ENCODE measurements at regions not wholly inside any gene's neighbourhood (a gene's known extent, or its start where the extent isn't known, plus 50 kb on each side); places are given as distances from the start of the nearest gene placed in this dataset.

DNA sequence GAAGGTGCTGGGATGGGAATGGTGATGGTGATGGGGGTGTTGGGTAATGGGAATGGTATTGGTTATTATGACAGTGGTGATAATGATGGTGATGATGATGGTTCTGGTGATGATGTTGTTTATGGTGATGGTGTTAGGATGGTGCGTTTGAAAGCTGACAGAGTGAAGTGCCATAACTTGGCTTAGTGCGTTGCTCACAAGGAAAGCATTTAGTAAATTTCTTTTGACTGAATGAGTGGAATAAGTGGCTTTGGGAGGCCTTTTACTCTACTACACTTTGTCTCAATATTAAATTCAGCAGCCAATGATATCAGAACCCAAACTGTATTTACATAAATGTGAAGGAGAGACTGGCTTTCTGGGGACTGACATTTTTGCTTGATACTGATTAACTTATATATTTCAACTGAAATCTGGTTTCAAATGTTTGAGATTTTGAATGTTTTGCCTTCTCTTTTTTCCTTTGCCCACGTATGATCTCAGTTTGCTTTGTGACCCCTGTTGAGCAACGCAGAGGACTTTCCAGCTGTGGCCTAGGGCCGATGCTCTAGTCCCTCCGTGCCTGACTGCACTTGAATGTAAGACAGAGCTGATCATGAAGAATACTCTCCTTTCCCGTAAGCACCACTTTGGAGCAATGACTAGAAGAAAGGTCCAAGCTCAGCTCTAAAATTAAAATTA, 128.5 kb upstream of the SH3BP4 start:
- Histone ChIP-seq H3K9me3 (ENCODE audit: control insufficient read depth in 2 of 2, low read length in 2 of 2) (no peaks in the 10 kb centered on the region), H3K27ac (ENCODE audit: low read depth in 2 of 2, low read length in 2 of 2) (peak overlapping the region in 1 of 2 donors; percentile 34), H3K4me1 (ENCODE audit: control insufficient read depth in 2 of 2, insufficient read depth in 2 of 2, low read length in 2 of 2) (no peaks in the 10 kb centered on the region), H3K4me3 (ENCODE audit: low read length in 2 of 2) (no peak overlapping the region), H3K36me3 (ENCODE audit: control insufficient read depth in 2 of 2, insufficient read depth in 2 of 2, low read length in 2 of 2) (no peaks in the 10 kb centered on the region), H3K9ac (ENCODE audit: low read depth in 1 of 2, low read length in 2 of 2) (no peak overlapping the region), H3K27me3 (ENCODE audit: control insufficient read depth in 2 of 2, insufficient read depth in 2 of 2, low read length in 2 of 2) (no peaks in the 10 kb centered on the region)

DNA sequence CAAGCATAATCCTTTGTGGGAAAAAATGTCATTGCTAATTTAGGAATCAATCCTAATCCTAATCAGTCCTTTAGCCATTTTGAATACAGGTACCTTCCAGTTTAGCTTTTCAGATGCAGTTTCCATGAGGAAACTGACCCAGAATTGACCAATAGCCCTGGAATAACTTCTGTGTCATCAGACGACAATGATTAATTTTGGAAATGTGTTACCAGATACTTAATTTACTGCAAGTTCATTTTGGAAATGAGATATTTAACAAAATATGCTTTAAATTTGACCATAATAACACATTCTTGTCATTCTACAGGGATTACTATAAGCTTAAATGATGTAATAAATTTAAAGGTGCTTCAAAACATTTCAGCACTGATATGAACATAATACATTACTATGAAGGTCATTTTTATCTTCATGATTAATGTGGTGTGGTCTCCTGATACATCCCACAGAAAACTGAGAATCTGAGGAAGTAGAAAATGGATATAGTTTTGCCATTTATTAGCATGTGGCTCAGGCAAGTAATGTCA, 129.8 kb upstream of the SH3BP4 start:
- Histone ChIP-seq H3K4me3 (ENCODE audit: low read length in 2 of 2) (no peak overlapping the region), H3K27ac (ENCODE audit: low read depth in 2 of 2, low read length in 2 of 2) (no peak overlapping the region), H3K4me1 (ENCODE audit: control insufficient read depth in 2 of 2, insufficient read depth in 2 of 2, low read length in 2 of 2) (no peaks in the 10 kb centered on the region), H3K27me3 (ENCODE audit: control insufficient read depth in 2 of 2, insufficient read depth in 2 of 2, low read length in 2 of 2) (no peaks in the 10 kb centered on the region), H3K36me3 (ENCODE audit: control insufficient read depth in 2 of 2, insufficient read depth in 2 of 2, low read length in 2 of 2) (no peaks in the 10 kb centered on the region), H3K9me3 (ENCODE audit: control insufficient read depth in 2 of 2, low read length in 2 of 2) (no peaks in the 10 kb centered on the region), H3K9ac (ENCODE audit: low read depth in 1 of 2, low read length in 2 of 2) (no peak overlapping the region)

DNA sequence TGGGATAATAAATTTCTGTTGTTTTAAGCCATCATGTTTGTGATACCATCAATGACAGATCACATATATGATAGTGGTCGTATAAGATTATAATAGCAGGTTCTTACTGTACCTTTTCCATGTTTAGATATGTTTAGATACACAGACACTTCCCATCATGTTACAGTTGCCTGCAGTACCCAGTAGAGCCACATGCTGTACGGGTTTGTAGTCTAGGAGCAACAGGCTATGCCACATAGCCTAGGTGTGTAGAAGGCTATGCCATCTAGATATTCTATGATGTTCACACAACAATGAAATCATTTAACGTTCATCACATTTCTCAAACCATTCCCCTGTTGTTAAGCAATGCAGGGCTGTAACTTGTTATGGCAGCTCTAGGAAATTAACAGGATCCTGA, 132.9 kb upstream of the SH3BP4 start:
- Histone ChIP-seq H3K4me3 (ENCODE audit: low read length in 2 of 2) (no peak overlapping the region), H3K9me3 (ENCODE audit: control insufficient read depth in 2 of 2, low read length in 2 of 2) (no peaks in the 10 kb centered on the region), H3K27ac (ENCODE audit: low read depth in 2 of 2, low read length in 2 of 2) (no peak overlapping the region), H3K9ac (ENCODE audit: low read depth in 1 of 2, low read length in 2 of 2) (no peak overlapping the region), H3K27me3 (ENCODE audit: control insufficient read depth in 2 of 2, insufficient read depth in 2 of 2, low read length in 2 of 2) (no peaks in the 10 kb centered on the region), H3K36me3 (ENCODE audit: control insufficient read depth in 2 of 2, insufficient read depth in 2 of 2, low read length in 2 of 2) (no peaks in the 10 kb centered on the region), H3K4me1 (ENCODE audit: control insufficient read depth in 2 of 2, insufficient read depth in 2 of 2, low read length in 2 of 2) (no peaks in the 10 kb centered on the region)

DNA sequence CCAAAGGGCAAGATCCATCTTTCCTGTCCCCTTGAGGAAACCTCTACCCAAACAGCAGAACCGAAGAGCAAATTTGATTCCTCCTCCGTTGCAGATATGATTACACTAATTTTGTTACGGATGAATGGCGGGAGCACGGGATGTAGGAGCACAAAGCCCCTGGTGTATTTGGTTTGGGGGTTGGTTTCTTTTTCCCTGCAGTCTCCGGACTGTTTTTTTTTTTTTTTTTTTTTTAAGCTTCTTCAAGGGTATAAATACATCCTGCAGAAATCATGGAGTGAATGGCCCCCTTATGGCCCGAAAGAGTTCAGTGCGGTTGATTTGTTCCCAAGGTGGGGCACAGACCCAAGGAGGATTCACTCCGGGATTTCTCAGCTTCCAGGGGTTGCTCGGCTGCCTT, 135.3 kb upstream of the SH3BP4 start:
- no peak overlapping the region for H3K9ac ChIP-seq (ENCODE audit: low read depth in 1 of 2, low read length in 2 of 2)
- no peaks in the 10 kb centered on the region for H3K27me3 ChIP-seq (ENCODE audit: control insufficient read depth in 2 of 2, insufficient read depth in 2 of 2, low read length in 2 of 2)
- H3K27ac ChIP-seq (ENCODE audit: low read depth in 2 of 2, low read length in 2 of 2), result no peak overlapping the region
- H3K36me3 ChIP-seq (ENCODE audit: control insufficient read depth in 2 of 2, insufficient read depth in 2 of 2, low read length in 2 of 2), result no peaks in the 10 kb centered on the region
- H3K4me1 ChIP-seq (ENCODE audit: control insufficient read depth in 2 of 2, insufficient read depth in 2 of 2, low read length in 2 of 2), result no peaks in the 10 kb centered on the region
- H3K9me3 ChIP-seq (ENCODE audit: control insufficient read depth in 2 of 2, low read length in 2 of 2), result no peaks in the 10 kb centered on the region
- no peak overlapping the region for H3K4me3 ChIP-seq (ENCODE audit: low read length in 2 of 2)

DNA sequence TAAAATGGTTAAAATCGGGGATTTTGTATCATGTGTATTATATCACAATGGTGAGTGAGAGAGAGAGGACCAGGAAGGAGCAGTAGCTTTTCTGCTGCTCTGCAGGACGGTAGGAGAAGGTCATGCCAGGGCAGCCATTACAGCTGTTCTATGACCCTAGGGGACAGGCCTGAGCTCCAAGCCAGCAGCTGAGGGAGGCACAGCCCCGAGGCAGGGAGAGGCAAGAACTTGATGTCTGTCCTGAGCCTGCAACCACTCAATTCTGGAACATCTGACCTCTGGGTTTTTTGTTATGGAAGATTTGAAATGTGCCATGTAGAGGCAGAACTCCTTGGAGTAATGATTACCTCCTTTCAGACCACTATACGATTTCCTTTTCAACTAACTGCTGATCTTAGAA, 135.8 kb upstream of the SH3BP4 start:
- Histone ChIP-seq H3K27me3 (ENCODE audit: control insufficient read depth in 2 of 2, insufficient read depth in 2 of 2, low read length in 2 of 2) (no peaks in the 10 kb centered on the region), H3K4me1 (ENCODE audit: control insufficient read depth in 2 of 2, insufficient read depth in 2 of 2, low read length in 2 of 2) (no peaks in the 10 kb centered on the region), H3K27ac (ENCODE audit: low read depth in 2 of 2, low read length in 2 of 2) (no peak overlapping the region), H3K9me3 (ENCODE audit: control insufficient read depth in 2 of 2, low read length in 2 of 2) (no peaks in the 10 kb centered on the region), H3K4me3 (ENCODE audit: low read length in 2 of 2) (no peak overlapping the region), H3K9ac (ENCODE audit: low read depth in 1 of 2, low read length in 2 of 2) (no peak overlapping the region), H3K36me3 (ENCODE audit: control insufficient read depth in 2 of 2, insufficient read depth in 2 of 2, low read length in 2 of 2) (no peaks in the 10 kb centered on the region)

DNA sequence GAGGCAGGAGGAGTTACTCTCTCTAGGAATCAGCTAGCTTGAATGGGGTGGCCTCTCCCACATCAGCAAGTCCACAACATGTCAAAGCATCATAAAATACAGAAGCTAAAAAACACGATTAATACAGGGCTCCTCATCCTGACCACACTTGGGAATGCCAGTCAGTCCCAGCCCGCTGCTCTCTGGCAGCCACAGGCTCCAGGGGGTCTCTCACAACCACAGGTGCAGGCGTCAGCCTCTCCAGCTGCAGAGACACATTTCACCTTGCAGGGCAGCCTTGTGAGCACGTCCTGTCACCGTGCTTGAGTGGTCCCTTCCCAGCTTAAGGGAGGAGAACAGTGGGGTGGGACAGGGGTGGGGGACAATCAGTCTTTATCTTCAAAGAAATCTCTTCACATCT, 137.4 kb upstream of the SH3BP4 start:
- H3K27ac ChIP-seq (ENCODE audit: low read depth in 2 of 2, low read length in 2 of 2), result no peak overlapping the region
- no peak overlapping the region for H3K9ac ChIP-seq (ENCODE audit: low read depth in 1 of 2, low read length in 2 of 2)
- no peaks in the 10 kb centered on the region for H3K36me3 ChIP-seq (ENCODE audit: control insufficient read depth in 2 of 2, insufficient read depth in 2 of 2, low read length in 2 of 2)
- H3K9me3 ChIP-seq (ENCODE audit: control insufficient read depth in 2 of 2, low read length in 2 of 2), result no peaks in the 10 kb centered on the region
- no peaks in the 10 kb centered on the region for H3K27me3 ChIP-seq (ENCODE audit: control insufficient read depth in 2 of 2, insufficient read depth in 2 of 2, low read length in 2 of 2)
- no peak overlapping the region for H3K4me3 ChIP-seq (ENCODE audit: low read length in 2 of 2)
- no peaks in the 10 kb centered on the region for H3K4me1 ChIP-seq (ENCODE audit: control insufficient read depth in 2 of 2, insufficient read depth in 2 of 2, low read length in 2 of 2)

DNA sequence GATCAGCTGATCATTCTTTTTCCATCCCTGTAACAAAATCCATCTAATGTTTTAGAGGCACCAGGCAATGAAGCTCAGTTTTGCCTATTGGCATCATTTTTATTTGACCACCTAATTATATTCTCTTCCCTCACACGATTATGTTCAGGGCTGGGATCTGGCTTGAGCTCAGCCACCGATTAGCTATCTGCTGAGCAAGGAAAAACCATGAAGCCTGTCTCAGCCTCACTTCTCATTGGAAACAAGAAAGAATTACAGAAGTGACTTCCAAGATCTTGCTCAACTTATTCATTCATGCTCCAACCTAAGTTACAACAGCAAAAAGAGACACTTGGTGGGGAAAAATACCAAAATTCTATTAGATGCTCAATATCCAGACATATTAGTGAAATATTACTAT, 139.0 kb upstream of the SH3BP4 start:
- H3K9ac ChIP-seq (ENCODE audit: low read depth in 1 of 2, low read length in 2 of 2), result no peak overlapping the region
- no peak overlapping the region for H3K27ac ChIP-seq (ENCODE audit: low read depth in 2 of 2, low read length in 2 of 2)
- H3K27me3 ChIP-seq (ENCODE audit: control insufficient read depth in 2 of 2, insufficient read depth in 2 of 2, low read length in 2 of 2), result no peaks in the 10 kb centered on the region
- H3K4me3 ChIP-seq (ENCODE audit: low read length in 2 of 2), result no peak overlapping the region
- no peaks in the 10 kb centered on the region for H3K36me3 ChIP-seq (ENCODE audit: control insufficient read depth in 2 of 2, insufficient read depth in 2 of 2, low read length in 2 of 2)
- H3K4me1 ChIP-seq (ENCODE audit: control insufficient read depth in 2 of 2, insufficient read depth in 2 of 2, low read length in 2 of 2), result no peaks in the 10 kb centered on the region
- H3K9me3 ChIP-seq (ENCODE audit: control insufficient read depth in 2 of 2, low read length in 2 of 2), result no peaks in the 10 kb centered on the region

DNA sequence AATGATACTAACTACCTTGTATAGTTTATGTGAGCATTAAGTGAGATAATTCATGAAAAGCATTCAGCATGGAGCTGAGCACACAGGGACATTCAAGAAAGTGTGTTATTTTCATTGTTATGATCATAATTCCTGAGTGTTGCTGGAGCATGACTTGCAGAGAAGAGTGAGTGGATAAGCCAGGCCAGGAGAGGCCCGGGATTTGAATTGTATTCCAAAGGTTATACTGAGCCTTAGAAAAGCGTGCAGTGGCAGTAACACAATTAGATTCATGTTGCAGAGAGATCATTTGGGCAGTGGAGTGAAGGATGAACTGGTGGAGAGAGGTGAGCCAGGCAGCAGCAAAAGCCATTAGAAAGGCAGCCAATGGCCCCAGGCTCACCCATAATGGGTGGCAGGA, 142.9 kb upstream of the SH3BP4 start:
- H3K4me3 ChIP-seq (ENCODE audit: low read length in 2 of 2), result no peak overlapping the region
- H3K9ac ChIP-seq (ENCODE audit: low read depth in 1 of 2, low read length in 2 of 2), result no peak overlapping the region
- H3K36me3 ChIP-seq (ENCODE audit: control insufficient read depth in 2 of 2, insufficient read depth in 2 of 2, low read length in 2 of 2), result no peaks in the 10 kb centered on the region
- no peaks in the 10 kb centered on the region for H3K9me3 ChIP-seq (ENCODE audit: control insufficient read depth in 2 of 2, low read length in 2 of 2)
- no peaks in the 10 kb centered on the region for H3K4me1 ChIP-seq (ENCODE audit: control insufficient read depth in 2 of 2, insufficient read depth in 2 of 2, low read length in 2 of 2)
- no peaks in the 10 kb centered on the region for H3K27me3 ChIP-seq (ENCODE audit: control insufficient read depth in 2 of 2, insufficient read depth in 2 of 2, low read length in 2 of 2)
- no peak overlapping the region for H3K27ac ChIP-seq (ENCODE audit: low read depth in 2 of 2, low read length in 2 of 2)

DNA sequence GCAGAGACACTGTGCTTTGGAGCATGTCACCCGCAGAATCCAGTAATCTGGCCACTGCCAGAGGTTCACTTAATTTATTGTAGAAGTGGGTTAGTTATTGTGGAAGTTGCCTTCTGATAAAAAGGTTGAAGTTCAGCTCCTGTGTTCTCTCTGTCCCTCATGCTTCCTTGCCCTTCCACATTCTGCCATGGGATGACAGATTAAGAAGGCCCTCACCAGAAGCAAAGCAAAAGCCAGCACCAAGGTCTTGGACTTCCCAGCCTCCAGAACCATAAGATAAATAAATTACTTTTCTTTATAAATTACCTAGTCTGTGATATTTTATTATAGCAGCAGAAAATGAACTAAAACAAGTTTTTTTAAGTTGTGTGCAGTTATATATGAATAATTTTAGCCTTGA, 145.0 kb upstream of the SH3BP4 start:
- H3K9me3 ChIP-seq (ENCODE audit: control insufficient read depth in 2 of 2, low read length in 2 of 2), result no peaks in the 10 kb centered on the region
- H3K27ac ChIP-seq (ENCODE audit: low read depth in 2 of 2, low read length in 2 of 2), result no peak overlapping the region
- H3K36me3 ChIP-seq (ENCODE audit: control insufficient read depth in 2 of 2, insufficient read depth in 2 of 2, low read length in 2 of 2), result no peaks in the 10 kb centered on the region
- no peaks in the 10 kb centered on the region for H3K4me1 ChIP-seq (ENCODE audit: control insufficient read depth in 2 of 2, insufficient read depth in 2 of 2, low read length in 2 of 2)
- H3K4me3 ChIP-seq (ENCODE audit: low read length in 2 of 2), result no peak overlapping the region
- no peaks in the 10 kb centered on the region for H3K27me3 ChIP-seq (ENCODE audit: control insufficient read depth in 2 of 2, insufficient read depth in 2 of 2, low read length in 2 of 2)
- no peak overlapping the region for H3K9ac ChIP-seq (ENCODE audit: low read depth in 1 of 2, low read length in 2 of 2)

DNA sequence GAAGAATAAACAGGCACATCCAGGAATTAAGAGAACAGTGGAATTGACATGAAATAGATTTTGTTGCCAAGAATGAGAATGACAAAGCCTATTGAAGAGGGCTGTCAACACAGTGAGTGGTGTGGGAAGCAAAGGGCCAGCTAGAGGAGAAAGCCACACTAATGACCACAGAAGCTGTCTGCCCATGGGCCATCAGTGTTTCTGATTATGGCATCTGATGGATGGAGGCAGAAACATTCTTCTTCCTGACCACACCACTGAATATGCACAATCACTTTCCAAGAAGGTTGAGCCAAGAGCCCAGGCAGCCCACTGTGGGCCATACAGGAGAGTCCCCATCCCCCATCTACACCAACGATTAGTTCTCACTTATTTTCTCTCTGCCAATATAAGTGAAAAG, 146.0 kb upstream of the SH3BP4 start:
- Histone ChIP-seq H3K4me1 (ENCODE audit: control insufficient read depth in 2 of 2, insufficient read depth in 2 of 2, low read length in 2 of 2) (no peaks in the 10 kb centered on the region), H3K27ac (ENCODE audit: low read depth in 2 of 2, low read length in 2 of 2) (no peak overlapping the region), H3K9ac (ENCODE audit: low read depth in 1 of 2, low read length in 2 of 2) (no peak overlapping the region), H3K4me3 (ENCODE audit: low read length in 2 of 2) (no peak overlapping the region), H3K36me3 (ENCODE audit: control insufficient read depth in 2 of 2, insufficient read depth in 2 of 2, low read length in 2 of 2) (no peaks in the 10 kb centered on the region), H3K27me3 (ENCODE audit: control insufficient read depth in 2 of 2, insufficient read depth in 2 of 2, low read length in 2 of 2) (no peaks in the 10 kb centered on the region), H3K9me3 (ENCODE audit: control insufficient read depth in 2 of 2, low read length in 2 of 2) (no peaks in the 10 kb centered on the region)

DNA sequence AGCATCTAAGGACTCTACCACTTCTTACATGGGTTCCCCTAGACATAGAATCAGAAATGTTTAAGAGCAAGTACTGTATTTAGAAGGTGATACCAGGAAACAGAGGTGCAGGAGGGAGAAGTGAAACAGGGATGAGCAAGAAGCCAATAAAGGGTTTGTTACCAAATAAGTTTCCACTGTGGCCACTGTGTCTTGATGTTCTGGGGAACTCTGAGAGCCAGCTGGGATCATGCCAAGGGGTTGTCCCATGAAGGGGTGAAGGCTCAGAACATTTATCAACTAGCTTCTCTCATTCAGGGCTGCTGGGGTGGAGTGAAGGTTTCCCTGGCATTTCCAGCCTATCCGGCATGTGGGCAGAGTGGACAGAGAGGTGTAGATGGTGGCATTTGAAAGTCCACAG, 147.1 kb upstream of the SH3BP4 start:
- H3K27me3 ChIP-seq (ENCODE audit: control insufficient read depth in 2 of 2, insufficient read depth in 2 of 2, low read length in 2 of 2), result no peaks in the 10 kb centered on the region
- H3K4me1 ChIP-seq (ENCODE audit: control insufficient read depth in 2 of 2, insufficient read depth in 2 of 2, low read length in 2 of 2), result no peaks in the 10 kb centered on the region
- no peaks in the 10 kb centered on the region for H3K9me3 ChIP-seq (ENCODE audit: control insufficient read depth in 2 of 2, low read length in 2 of 2)
- no peak overlapping the region for H3K27ac ChIP-seq (ENCODE audit: low read depth in 2 of 2, low read length in 2 of 2)
- H3K9ac ChIP-seq (ENCODE audit: low read depth in 1 of 2, low read length in 2 of 2), result no peak overlapping the region
- H3K36me3 ChIP-seq (ENCODE audit: control insufficient read depth in 2 of 2, insufficient read depth in 2 of 2, low read length in 2 of 2), result no peaks in the 10 kb centered on the region
- no peak overlapping the region for H3K4me3 ChIP-seq (ENCODE audit: low read length in 2 of 2)
